D721Med (cell line): ENCODE measurements at regions not wholly inside any gene's neighbourhood (a gene's known extent, or its start where the extent isn't known, plus 50 kb on each side); places are given as distances from the start of the nearest gene placed in this dataset.

Experiments
- DNase-seq: peaks from one replicate; pipeline ENCODE4 v3.0.0; 2011; ENCODE audit warnings: low spot score; ENCODE audit not compliant: insufficient read length
- FAIRE-seq: peaks from 2 replicates; lab custom pipeline; 2011; peaks lifted over from hg19 to GRCh38; lab: Jason Lieb, UNC
- TF ChIP-seq, protein P1 (sequence below): IDR thresholded peaks from 2 replicates; pipeline ENCODE4 v1.5.1; 2012; ENCODE audit warnings: mild to moderate bottlenecking, control low read depth; ENCODE audit not compliant: insufficient read depth; ENCODE audit errors: missing control alignments

DNA sequence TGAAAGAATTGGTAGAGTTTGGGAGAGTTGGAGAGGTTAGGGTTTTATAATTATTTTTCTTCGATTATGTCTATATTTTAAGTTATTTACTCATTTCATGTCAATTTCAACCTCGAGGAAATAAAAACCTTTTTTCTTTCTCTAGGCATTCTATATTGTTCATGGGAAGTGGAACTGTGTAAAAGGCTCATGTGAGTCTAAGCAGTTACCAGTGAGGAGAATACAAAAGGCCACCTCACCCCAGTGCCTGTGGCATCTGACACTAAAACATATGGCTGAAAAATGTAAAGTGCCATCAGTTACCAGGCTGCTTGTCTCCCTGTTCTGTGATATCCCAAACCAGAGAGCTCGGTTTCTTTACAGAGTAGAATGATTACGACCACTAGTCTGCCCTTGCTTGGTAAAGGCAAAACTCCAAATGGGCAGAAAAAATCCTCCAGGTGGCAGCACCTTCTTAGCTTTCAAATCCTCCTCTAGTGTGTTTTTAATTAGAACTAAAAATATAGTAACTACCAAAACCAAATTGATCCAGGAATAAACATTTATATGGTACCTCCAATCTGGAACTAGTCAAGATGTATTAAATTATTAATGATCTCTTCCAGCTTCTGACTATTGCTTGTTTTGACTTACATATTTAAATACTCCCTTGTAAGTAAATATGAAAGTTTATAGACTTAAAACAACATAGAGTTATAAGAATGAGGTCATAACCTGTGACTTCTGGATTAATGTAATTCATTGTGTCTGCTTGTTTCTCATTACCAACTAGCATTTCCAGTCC is 122.6 kb upstream of the MCHR2 start:
- TF ChIP-seq, protein P1, sequence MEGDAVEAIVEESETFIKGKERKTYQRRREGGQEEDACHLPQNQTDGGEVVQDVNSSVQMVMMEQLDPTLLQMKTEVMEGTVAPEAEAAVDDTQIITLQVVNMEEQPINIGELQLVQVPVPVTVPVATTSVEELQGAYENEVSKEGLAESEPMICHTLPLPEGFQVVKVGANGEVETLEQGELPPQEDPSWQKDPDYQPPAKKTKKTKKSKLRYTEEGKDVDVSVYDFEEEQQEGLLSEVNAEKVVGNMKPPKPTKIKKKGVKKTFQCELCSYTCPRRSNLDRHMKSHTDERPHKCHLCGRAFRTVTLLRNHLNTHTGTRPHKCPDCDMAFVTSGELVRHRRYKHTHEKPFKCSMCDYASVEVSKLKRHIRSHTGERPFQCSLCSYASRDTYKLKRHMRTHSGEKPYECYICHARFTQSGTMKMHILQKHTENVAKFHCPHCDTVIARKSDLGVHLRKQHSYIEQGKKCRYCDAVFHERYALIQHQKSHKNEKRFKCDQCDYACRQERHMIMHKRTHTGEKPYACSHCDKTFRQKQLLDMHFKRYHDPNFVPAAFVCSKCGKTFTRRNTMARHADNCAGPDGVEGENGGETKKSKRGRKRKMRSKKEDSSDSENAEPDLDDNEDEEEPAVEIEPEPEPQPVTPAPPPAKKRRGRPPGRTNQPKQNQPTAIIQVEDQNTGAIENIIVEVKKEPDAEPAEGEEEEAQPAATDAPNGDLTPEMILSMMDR, result peak; percentile 74
- FAIRE-seq, result peak; percentile 78
- no peak for DNase-seq

DNA sequence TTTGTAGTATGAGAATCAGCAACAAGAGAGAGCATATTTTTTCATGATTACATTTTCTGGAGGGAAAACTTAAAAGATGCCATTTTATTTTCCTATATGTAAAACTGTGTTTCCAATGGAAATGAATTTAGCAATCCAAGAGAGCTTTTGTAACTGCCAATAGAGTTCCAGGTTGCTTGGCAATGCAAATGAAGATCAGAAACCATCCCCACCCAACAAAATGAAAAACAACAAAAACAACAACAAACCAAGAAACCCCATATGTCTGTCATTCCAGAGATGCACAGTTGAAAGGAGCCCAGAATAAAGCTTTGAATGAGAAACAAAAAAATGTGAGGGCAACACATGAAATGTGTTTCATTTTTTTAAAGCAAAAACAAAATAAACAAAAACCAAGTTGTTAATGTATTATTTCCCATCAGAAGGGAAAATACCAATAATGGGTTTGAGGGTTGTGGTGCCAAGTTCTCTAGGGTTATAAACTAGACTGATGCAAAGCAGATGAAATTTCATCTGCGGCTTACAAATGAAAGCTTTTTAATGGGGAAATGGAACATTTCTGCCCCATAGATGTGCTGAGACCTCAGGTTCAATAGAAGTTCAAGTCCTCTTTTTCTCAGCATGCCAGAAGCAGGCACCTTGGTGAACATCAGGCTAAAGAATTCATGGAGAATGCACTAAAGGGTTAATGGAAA is 121.5 kb upstream of the MCHR2 start:
- no peak for DNase-seq
- TF ChIP-seq, protein P1, result no peak

DNA sequence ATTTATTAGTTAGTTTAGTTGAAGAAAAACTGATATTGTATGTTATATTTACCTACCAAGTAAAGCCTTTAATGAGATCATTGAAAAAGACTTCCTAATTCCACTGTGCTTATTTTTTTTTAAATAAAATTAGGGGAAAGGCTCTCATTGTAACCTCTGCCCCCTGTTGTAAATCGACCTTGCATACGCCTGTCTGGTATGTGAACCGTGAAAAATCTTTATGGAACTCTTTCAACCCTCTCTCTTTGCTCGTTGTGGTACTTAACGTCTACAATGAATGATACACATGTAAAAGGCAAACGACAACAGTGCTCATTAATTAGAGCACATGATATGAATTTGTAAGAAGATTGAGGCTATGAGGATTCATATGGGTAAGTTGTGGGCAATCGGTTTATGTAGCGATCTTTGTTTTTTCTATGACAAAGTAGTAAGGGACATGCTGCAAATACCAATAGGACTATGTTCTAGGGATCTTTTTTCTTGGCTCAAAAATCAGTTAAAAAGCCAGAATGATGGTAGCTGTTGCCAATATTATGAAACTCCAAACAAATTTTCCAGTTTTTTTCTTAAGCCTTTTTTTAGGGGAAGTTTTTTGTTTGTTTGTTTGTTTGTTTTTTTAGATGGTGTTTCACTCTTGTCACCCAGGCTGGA is 119.0 kb upstream of the MCHR2 start:
- DNase-seq (no peak), FAIRE-seq (no peak)
- TF ChIP-seq, protein P1, result no peak

More for the DNA sequence above, 121.5 kb upstream of the MCHR2 start:
- FAIRE-seq, result no peak

DNA sequence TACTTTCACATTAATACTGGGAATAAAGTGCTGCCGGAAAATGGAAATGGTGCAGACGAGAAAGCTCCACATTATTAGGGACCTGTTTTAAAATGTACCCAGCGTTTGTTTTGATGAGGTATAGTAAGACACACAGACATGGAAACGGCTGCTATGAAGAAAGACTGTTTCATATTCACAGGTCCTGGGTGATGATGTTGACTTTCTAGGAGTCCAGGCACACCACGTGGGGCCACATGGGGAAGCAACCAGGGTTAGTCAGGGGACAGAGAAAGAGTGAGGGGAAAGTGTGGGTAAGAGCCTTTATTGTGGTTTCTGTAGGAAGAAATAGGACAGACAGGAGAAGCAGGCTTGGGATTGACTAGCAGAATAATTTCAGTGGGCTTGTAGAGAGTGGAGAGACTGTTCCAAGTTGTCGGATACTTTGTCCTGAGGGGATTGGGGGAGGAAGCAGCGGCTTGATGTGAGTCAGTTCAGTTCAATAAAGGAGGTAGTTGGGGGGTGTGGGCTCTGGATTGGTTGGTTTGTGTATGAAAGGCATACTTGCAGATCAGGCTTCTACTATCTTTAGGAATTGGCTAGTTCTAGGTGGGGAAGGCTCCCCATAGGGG is 112.0 kb upstream of the MCHR2 start:
- DNase-seq (no peak), FAIRE-seq (no peak)
- TF ChIP-seq, protein P1, result no peak

DNA sequence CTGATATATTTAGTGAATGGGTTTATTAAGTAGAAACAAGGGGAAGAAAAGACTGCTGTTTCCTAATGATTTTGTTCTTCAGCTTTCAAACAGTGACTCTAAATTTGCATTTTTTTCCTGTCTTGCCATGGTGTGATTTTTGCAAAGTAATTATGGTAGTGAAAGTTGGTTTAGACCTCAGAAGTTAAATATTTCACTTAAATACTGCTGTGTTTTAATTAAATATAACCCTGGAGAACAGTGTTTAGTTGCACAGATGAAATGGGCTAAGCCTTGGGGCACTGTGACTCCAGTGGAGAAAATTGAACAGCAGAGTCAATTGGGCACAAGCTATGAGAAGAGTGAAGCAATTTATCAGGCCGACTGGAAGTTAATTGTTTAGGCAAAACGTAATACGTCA is 111.1 kb upstream of the MCHR2 start:
- DNase-seq (no peak), FAIRE-seq (no peak)
- TF ChIP-seq, protein P1, result no peak

DNA sequence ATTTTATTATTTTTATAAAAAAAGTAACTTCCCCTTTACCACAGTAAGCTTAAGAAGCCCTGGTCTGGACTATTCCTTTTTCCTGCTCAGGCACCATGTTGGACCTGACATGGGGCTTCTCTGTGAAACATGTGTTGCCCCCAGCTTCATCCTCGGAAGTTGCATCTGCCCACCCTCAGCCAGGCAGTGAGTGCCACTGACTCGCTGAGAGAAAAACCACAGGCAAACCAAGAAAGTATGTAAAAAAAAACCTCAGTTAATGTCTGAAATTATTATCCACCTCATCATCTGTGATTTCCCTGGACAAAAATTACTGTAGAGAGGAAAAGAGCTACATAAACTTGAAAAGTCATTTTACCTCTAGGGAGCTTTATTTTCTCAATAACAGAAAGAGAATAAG is 109.9 kb upstream of the MCHR2 start:
- DNase-seq (no peak), FAIRE-seq (no peak)
- TF ChIP-seq, protein P1, result no peak
